ENCODE measurements at regions not wholly inside any gene's neighbourhood (a gene's known extent, or its start where the extent isn't known, plus 50 kb on each side); places are given as distances from the start of the nearest gene placed in this dataset.
A peak's percentile ranks its signal among the peaks of the same experiment; 100 is the strongest.

DNA sequence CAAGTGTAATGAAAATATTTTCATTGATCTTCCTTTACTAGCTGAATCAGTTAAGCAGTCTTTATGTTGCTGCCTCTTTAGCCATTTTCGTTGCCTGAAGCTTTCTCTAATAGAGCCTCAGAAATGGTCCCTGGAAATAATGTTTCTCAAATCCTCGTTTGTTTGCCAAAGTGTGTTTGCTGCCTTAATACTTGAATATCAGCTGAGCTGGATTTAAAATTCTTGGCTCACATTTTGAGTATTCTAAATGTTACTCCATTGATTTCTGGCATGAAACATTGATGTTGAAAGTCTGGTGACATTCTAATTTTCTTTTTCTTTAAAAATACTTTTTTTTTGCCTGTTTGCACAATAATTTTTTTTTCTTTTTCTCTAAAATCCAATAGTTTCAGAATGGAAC is 84.6 kb upstream of the SERBP1 start:
- Histone ChIP-seq H3K79me2 (ENCODE audit: control insufficient read depth in 1 of 2, insufficient read depth in 2 of 2, low read length in 2 of 2) (no peaks in the 10 kb centered on the region), H2BK15ac (ENCODE audit: low read length) (no peak overlapping the region), H3K18ac (ENCODE audit: extremely low read depth, low read length) (no peak overlapping the region), H4K5ac (ENCODE audit: insufficient read length, low read depth, low read length) (no peak overlapping the region), H2BK12ac (ENCODE audit: low read depth, low read length) (no peak overlapping the region), H3K4ac (replicated peaks; ENCODE audit: insufficient read length, low read depth, low read length) (no peak overlapping the region), H3K27ac (ENCODE audit: low read depth, low read length) (no peak overlapping the region), H4K20me1 (replicated peaks in 1 of 2; ENCODE audit: control insufficient read depth in 1 of 2, insufficient read depth in 2 of 2, low read length in 2 of 2) (peaks cover 0 to 2% of the 10 kb centered on the region in 2 experiments), H3K36me3 (ENCODE audit: control insufficient read depth in 2 of 4, insufficient read depth in 4 of 4, low read length in 3 of 4) (peaks cover 0 to 5% (median 0%) of the 10 kb centered on the region in 4 experiments; a peak in 1 of 8 replicates), H3K9ac (replicated peaks in 1 of 4; ENCODE audit: extremely low read depth in 1 of 4, low read depth in 3 of 4, low read length in 3 of 4) (no peak overlapping the region), H3K23me2 (ENCODE audit: low read depth, low read length) (no peaks in the 10 kb centered on the region), H2AK5ac (ENCODE audit: low read depth, low read length) (no peak overlapping the region), H2BK120ac (replicated peaks; ENCODE audit: low read depth, low read length) (no peak overlapping the region), H4K91ac (replicated peaks; ENCODE audit: insufficient read length, low read length) (no peak overlapping the region), H3K4me1 (replicated peaks in 1 of 4; ENCODE audit: control insufficient read depth in 3 of 4, insufficient read depth in 4 of 4, low read length in 3 of 4) (no peaks in the 10 kb centered on the region; a peak in 1 of 7 replicates), H2BK20ac (ENCODE audit: low read length) (no peak overlapping the region), H2BK5ac (ENCODE audit: low read depth, low read length) (no peak overlapping the region), H3K23ac (ENCODE audit: insufficient read length) (no peak overlapping the region), H4K8ac (ENCODE audit: extremely low read depth, insufficient read depth, low read length) (no peak overlapping the region), H3K56ac (replicated peaks; ENCODE audit: insufficient read length, low read depth, low read length) (no peak overlapping the region), H3K14ac (ENCODE audit: insufficient read length) (no peak overlapping the region), H2AFZ (ENCODE audit: low read length) (no peak overlapping the region), H3K4me2 (ENCODE audit: insufficient read depth in 1 of 2, low read depth in 2 of 2, low read length in 2 of 2) (0 out of 4 replicates have a peak overlapping the region, but pooled peaks of 1 of the 2 experiments have one; percentile 41), H3K79me1 (ENCODE audit: low read depth, low read length) (no peaks in the 10 kb centered on the region), H3K27me3 (replicated peaks in 1 of 4; ENCODE audit: control insufficient read depth in 3 of 4, extremely low read depth in 1 of 4, insufficient read depth in 3 of 4, low read length in 3 of 4) (peaks cover 42 to 67% (median 61%) of the 10 kb centered on the region in 4 experiments), H3K4me3 (ENCODE audit: extremely low read depth in 1 of 4, insufficient read depth in 2 of 4, low read depth in 3 of 4, low read length in 4 of 4) (no peak overlapping the region), H3K9me3 (ENCODE audit: insufficient read depth in 2 of 2, low read depth in 1 of 2, low read length in 1 of 2) (peaks cover 16 to 24% of the 10 kb centered on the region in 2 experiments; a peak in 3 of 4 replicates)
- ChIA-PET POLR2A (ENCODE audit: partially characterized antibody) (interaction anchor here (1.1 kb wide), 1 partner anchor 12 kb away, joined by 3 read pairs; no protein-coding TSS in a partner anchor), CTCF (ENCODE audit: partially characterized antibody) (interaction anchor here (0.6 to 4.2 kb wide), 11 partner anchors 8 to 401 kb away, joined by 3 to 20 read pairs (median 3); no protein-coding TSS in a partner anchor)
- 73% methylated on average over 2 of the region's 2 CpGs; no CpG with 5 or more reads in 1 of the 2 experiments for WGBS, 2 experiments (ENCODE audit: extremely low coverage in 1 of 2, insufficient coverage in 1 of 2, insufficient read length in 1 of 2, insufficient replicate concordance in 2 of 2, low coverage in 1 of 2, low lambda C conversion rate in 2 of 2, missing lambda C conversion rate in 1 of 2)
- FAIRE-seq (no peak), DNase-seq (ENCODE audit: low read depth in 1 of 2, low spot score in 2 of 2) (no peak)
- TF ChIP-seq, protein P1, sequence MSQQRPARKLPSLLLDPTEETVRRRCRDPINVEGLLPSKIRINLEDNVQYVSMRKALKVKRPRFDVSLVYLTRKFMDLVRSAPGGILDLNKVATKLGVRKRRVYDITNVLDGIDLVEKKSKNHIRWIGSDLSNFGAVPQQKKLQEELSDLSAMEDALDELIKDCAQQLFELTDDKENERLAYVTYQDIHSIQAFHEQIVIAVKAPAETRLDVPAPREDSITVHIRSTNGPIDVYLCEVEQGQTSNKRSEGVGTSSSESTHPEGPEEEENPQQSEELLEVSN (IDR thresholded peaks at IDR 0.05) = no peak
- TF ChIP-seq SRF (IDR thresholded peaks at IDR 0.05; ENCODE audit: low read depth, low read length) = no peak
- TF ChIP-seq, protein P2, sequence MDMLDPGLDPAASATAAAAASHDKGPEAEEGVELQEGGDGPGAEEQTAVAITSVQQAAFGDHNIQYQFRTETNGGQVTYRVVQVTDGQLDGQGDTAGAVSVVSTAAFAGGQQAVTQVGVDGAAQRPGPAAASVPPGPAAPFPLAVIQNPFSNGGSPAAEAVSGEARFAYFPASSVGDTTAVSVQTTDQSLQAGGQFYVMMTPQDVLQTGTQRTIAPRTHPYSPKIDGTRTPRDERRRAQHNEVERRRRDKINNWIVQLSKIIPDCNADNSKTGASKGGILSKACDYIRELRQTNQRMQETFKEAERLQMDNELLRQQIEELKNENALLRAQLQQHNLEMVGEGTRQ (IDR thresholded peaks at IDR 0.05; ENCODE audit: low read length) = no peak
- TF ChIP-seq TBP (IDR thresholded peaks at IDR 0.05; ENCODE audit: low read depth, low read length) = no peak
- TF ChIP-seq NRF1 (IDR thresholded peaks at IDR 0.05; ENCODE audit: low read depth, low read length) = no peak
- TF ChIP-seq CHD1 (IDR thresholded peaks at IDR 0.05; ENCODE audit: low read depth, low read length) = no peak

Data from H1 (cell line).